ENCODE measurements at regions not wholly inside any gene's neighbourhood (a gene's known extent, or its start where the extent isn't known, plus 50 kb on each side); places are given as distances from the start of the nearest gene placed in this dataset.

- no peak for DNase-seq (ENCODE audit: extremely low spot score, unreplicated experiment)
- Mint-ChIP-seq H3K27me3 (ENCODE audit: unreplicated experiment) (peaks cover 41% of the 10 kb centered on the region), H3K4me1 (ENCODE audit: unreplicated experiment) (peaks cover 4% of the 10 kb centered on the region), H3K4me3 (ENCODE audit: unreplicated experiment) (no peak overlapping the region), H3K27ac (ENCODE audit: unreplicated experiment) (no peak overlapping the region), H3K36me3 (ENCODE audit: unreplicated experiment) (no peaks in the 10 kb centered on the region), H3K9me3 (ENCODE audit: unreplicated experiment) (no peaks in the 10 kb centered on the region)
- no peak for TF ChIP-seq CTCF (IDR thresholded peaks at IDR 0.05)
These were observed 67.3 kb downstream of the RHOU start for GRCh38 chr1:228802386-228803220.

GRCh38 chr1:228803421-228803820 is 68.1 kb downstream of the RHOU start:
- TF ChIP-seq CTCF (IDR thresholded peaks at IDR 0.05) = no peak
- H3K4me1 Mint-ChIP-seq (ENCODE audit: unreplicated experiment) = peaks cover 4% of the 10 kb centered on the region
- H3K27me3 Mint-ChIP-seq (ENCODE audit: unreplicated experiment) = peaks cover 39% of the 10 kb centered on the region
- no peak for DNase-seq (ENCODE audit: extremely low spot score, unreplicated experiment)
- no peaks in the 10 kb centered on the region for H3K36me3 Mint-ChIP-seq (ENCODE audit: unreplicated experiment)
- H3K27ac Mint-ChIP-seq (ENCODE audit: unreplicated experiment) = no peak overlapping the region
- no peak overlapping the region for H3K4me3 Mint-ChIP-seq (ENCODE audit: unreplicated experiment)
- no peaks in the 10 kb centered on the region for H3K9me3 Mint-ChIP-seq (ENCODE audit: unreplicated experiment)

GRCh38 chr1:228804173-228804572 is 68.9 kb downstream of the RHOU start:
- Mint-ChIP-seq H3K27me3 (ENCODE audit: unreplicated experiment) (peaks cover 44% of the 10 kb centered on the region), H3K4me1 (ENCODE audit: unreplicated experiment) (peaks cover 4% of the 10 kb centered on the region), H3K27ac (ENCODE audit: unreplicated experiment) (no peak overlapping the region), H3K36me3 (ENCODE audit: unreplicated experiment) (no peaks in the 10 kb centered on the region), H3K9me3 (ENCODE audit: unreplicated experiment) (no peaks in the 10 kb centered on the region), H3K4me3 (ENCODE audit: unreplicated experiment) (no peak overlapping the region)
- TF ChIP-seq CTCF (IDR thresholded peaks at IDR 0.05) = no peak
- DNase-seq (ENCODE audit: extremely low spot score, unreplicated experiment) = no peak

- no peak for TF ChIP-seq CTCF (IDR thresholded peaks at IDR 0.05)
- Mint-ChIP-seq H3K27ac (ENCODE audit: unreplicated experiment) (no peak overlapping the region), H3K36me3 (ENCODE audit: unreplicated experiment) (no peaks in the 10 kb centered on the region), H3K27me3 (ENCODE audit: unreplicated experiment) (peaks cover 42% of the 10 kb centered on the region), H3K9me3 (ENCODE audit: unreplicated experiment) (no peaks in the 10 kb centered on the region), H3K4me1 (ENCODE audit: unreplicated experiment) (peaks cover 4% of the 10 kb centered on the region), H3K4me3 (ENCODE audit: unreplicated experiment) (no peak overlapping the region)
- no peak for DNase-seq (ENCODE audit: extremely low spot score, unreplicated experiment)
These were observed 69.5 kb downstream of the RHOU start for GRCh38 chr1:228804640-228805413.

All from osteocyte (in vitro differentiated cells).